Fibroblast of skin of left biceps (primary cell): ENCODE measurements at regions not wholly inside any gene's neighbourhood (a gene's known extent, or its start where the extent isn't known, plus 50 kb on each side); places are given as distances from the start of the nearest gene placed in this dataset.

ENCODE experiments used
- DNase-seq, 2 experiments: peaks; one replicate each; pipeline ENCODE4 v3.0.0-alpha.2; 2013; ENCODE audit warnings: low read depth in 2 of 2

- DNase-seq = no peak
These were observed 511.8 kb upstream of the WWC1 start for GRCh38 chr5:167779644-167780043.

- no peak for DNase-seq
These were observed 511.3 kb upstream of the WWC1 start for GRCh38 chr5:167780177-167780576.

GRCh38 chr5:167783145-167783817, 508.2 kb upstream of the WWC1 start:
- DNase-seq = no peak

GRCh38 chr5:167785106-167785505, 506.3 kb upstream of the WWC1 start:
- no peak for DNase-seq

GRCh38 chr5:167785901-167786300, 505.5 kb upstream of the WWC1 start:
- DNase-seq = no peak

GRCh38 chr5:167786871-167787578, 504.4 kb upstream of the WWC1 start:
- DNase-seq = peak; percentile 73 to 76

GRCh38 chr5:167790045-167790444, 501.4 kb upstream of the WWC1 start:
- no peak for DNase-seq

- peak; percentile 69 to 71 for DNase-seq
These were observed 500.8 kb upstream of the WWC1 start for GRCh38 chr5:167790462-167791260.

- no peak for DNase-seq
These were observed 498.9 kb upstream of the WWC1 start for GRCh38 chr5:167792514-167792913.

GRCh38 chr5:167793700-167794099, 497.7 kb upstream of the WWC1 start:
- no peak for DNase-seq

- no peak for DNase-seq
These were observed 497.3 kb upstream of the WWC1 start for GRCh38 chr5:167794121-167794520.

GRCh38 chr5:167796672-167797071, 494.8 kb upstream of the WWC1 start:
- no peak for DNase-seq

- DNase-seq = no peak
These were observed 493.5 kb upstream of the WWC1 start for GRCh38 chr5:167797933-167798332.

- DNase-seq = no peak
These were observed 493.0 kb upstream of the WWC1 start for GRCh38 chr5:167798448-167798847.

- DNase-seq = no peak
These were observed 491.0 kb upstream of the WWC1 start for GRCh38 chr5:167800427-167800826.

- DNase-seq = no peak
These were observed 489.4 kb upstream of the WWC1 start for GRCh38 chr5:167801999-167802398.

GRCh38 chr5:167802755-167803431, 488.6 kb upstream of the WWC1 start:
- DNase-seq = peak; percentile 75 to 76

- DNase-seq = no peak
These were observed 486.8 kb upstream of the WWC1 start for GRCh38 chr5:167804512-167805220.

- DNase-seq = no peak
These were observed 480.9 kb upstream of the WWC1 start for GRCh38 chr5:167810573-167810972.

- DNase-seq = no peak
These were observed 478.6 kb upstream of the WWC1 start for GRCh38 chr5:167812871-167813270.

GRCh38 chr5:167813389-167813788, 478.1 kb upstream of the WWC1 start:
- DNase-seq = no peak
